Gastroesophageal sphincter (tissue), 3 donors: ENCODE measurements at regions not wholly inside any gene's neighbourhood (a gene's known extent, or its start where the extent isn't known, plus 50 kb on each side); places are given as distances from the start of the nearest gene placed in this dataset.

Source experiments
- CTCF ChIP-seq, 4 experiments: fragments of 200-600 bp in 2 of 4; fragments of 450-650 bp in 2 of 4; sonication (generic) in 1 of 4; IDR thresholded peaks; one replicate each; pipeline ENCODE4 v1.5.1; 2017 to 2019; ENCODE audit warnings: antibody characterized with exemption in 4 of 4, mild to moderate bottlenecking in 2 of 4, moderate library complexity in 2 of 4
- POLR2A ChIP-seq, 2 donors: fragments of 450-650 bp; IDR thresholded peaks; one replicate each; pipeline ENCODE4 v1.6.1; 2017; ENCODE audit warnings: antibody characterized with exemption in 2 of 2, mild to moderate bottlenecking in 2 of 2, moderate library complexity in 1 of 2

- no peak for TF ChIP-seq CTCF (IDR thresholded peaks at IDR 0.05)
- no peak for TF ChIP-seq POLR2A (IDR thresholded peaks at IDR 0.05)
Measured at GRCh38 chr5:165871291-165871690, 2365.9 kb downstream of the MAT2B start.
